OCI-LY1 (cell line): ENCODE measurements at regions not wholly inside any gene's neighbourhood (a gene's known extent, or its start where the extent isn't known, plus 50 kb on each side); places are given as distances from the start of the nearest gene placed in this dataset.

Source experiments
- H2AFZ ChIP-seq: fragments of 200-600 bp; sonication (generic), shearing (Covaris generic); 2 replicates; pipeline ENCODE4 v1.6.0; 2014; ENCODE audit warnings: antibody characterized with exemption, mild to moderate bottlenecking, low read length
- H3F3A ChIP-seq: fragments of 200-600 bp; sonication (generic), shearing (Covaris generic); 2 replicates; pipeline ENCODE4 v1.6.0; 2014; ENCODE audit warnings: mild to moderate bottlenecking, antibody characterized with exemption, low read length, moderate library complexity; ENCODE audit not compliant: insufficient read depth
- H3K27ac ChIP-seq: fragments of 200-600 bp; sonication (generic); 2 replicates; pipeline ENCODE4 v1.5.1; 2014; ENCODE audit warnings: low read length, mixed run types, mild to moderate bottlenecking, low read depth; ENCODE audit not compliant: poor library complexity, severe bottlenecking
- H3K27me3 ChIP-seq: fragments of 200-600 bp; sonication (generic); 2 replicates; pipeline ENCODE4 v1.6.0; 2014; ENCODE audit warnings: antibody characterized with exemption, mild to moderate bottlenecking, low read length, moderate library complexity; ENCODE audit not compliant: insufficient read depth
- H3K36me3 ChIP-seq: fragments of 200-600 bp; sonication (generic); 2 replicates; pipeline ENCODE4 v1.6.1; 2014; ENCODE audit warnings: mild to moderate bottlenecking, antibody characterized with exemption, low read length, moderate library complexity, mixed read lengths; ENCODE audit not compliant: insufficient read depth
- H3K4me1 ChIP-seq: fragments of 200-600 bp; sonication (generic); 2 replicates; pipeline ENCODE4 v1.5.1; 2014; ENCODE audit warnings: mild to moderate bottlenecking, low read length, moderate library complexity; ENCODE audit not compliant: insufficient read depth, severe bottlenecking
- H3K4me2 ChIP-seq: fragments of 200-600 bp; sonication (generic), shearing (Covaris generic); 2 replicates; pipeline ENCODE4 v1.6.1; 2014; ENCODE audit warnings: low read length
- H3K4me3 ChIP-seq: fragments of 200-600 bp; sonication (generic); 2 replicates; pipeline ENCODE4 v1.5.1; 2014; ENCODE audit warnings: low read length, low read depth, mild to moderate bottlenecking, mixed read lengths; ENCODE audit not compliant: poor library complexity, severe bottlenecking
- H3K79me2 ChIP-seq: fragments of 200-600 bp; shearing (Covaris generic); 2 replicates; pipeline ENCODE4 v1.6.1; 2016; ENCODE audit warnings: mixed run types, low read length, mixed read lengths; ENCODE audit not compliant: insufficient read depth
- H3K9ac ChIP-seq: fragments of 200-600 bp; sonication (generic), shearing (Covaris generic); 2 replicates; pipeline ENCODE4 v1.6.1; 2014; ENCODE audit warnings: mild to moderate bottlenecking, low read length, mixed read lengths
- H3K9me2 ChIP-seq: fragments of 200-600 bp; sonication (generic), shearing (Covaris generic); 2 replicates; pipeline ENCODE4 v1.6.1; 2014; ENCODE audit warnings: low read depth, mild to moderate bottlenecking, low read length, mixed read lengths
- H3K9me3 ChIP-seq: fragments of 200-600 bp; shearing (Covaris generic); 2 replicates; pipeline ENCODE4 v1.6.1; 2014; ENCODE audit warnings: low read length, mixed read lengths
- H4K20me1 ChIP-seq: fragments of 200-600 bp; sonication (generic), shearing (Covaris generic); 2 replicates; pipeline ENCODE4 v1.6.0; 2016; ENCODE audit warnings: mild to moderate bottlenecking, low read length; ENCODE audit not compliant: insufficient read depth
- EZH2 ChIP-seq: fragments of 200-600 bp; sonication (generic), shearing (Covaris generic); IDR thresholded peaks from 2 replicates; pipeline ENCODE4 v1.8.0; 2017; ENCODE audit warnings: borderline replicate concordance, mixed run types, mild to moderate bottlenecking, antibody characterized with exemption, low read length, moderate library complexity, mixed read lengths
- TF ChIP-seq, protein P1 (sequence below): fragments of 200-600 bp; sonication (generic), shearing (Covaris generic); IDR thresholded peaks from 2 replicates; pipeline ENCODE4 v1.5.1; 2017; ENCODE audit warnings: mild to moderate bottlenecking, antibody characterized with exemption, low read length, moderate library complexity, mixed read lengths

DNA sequence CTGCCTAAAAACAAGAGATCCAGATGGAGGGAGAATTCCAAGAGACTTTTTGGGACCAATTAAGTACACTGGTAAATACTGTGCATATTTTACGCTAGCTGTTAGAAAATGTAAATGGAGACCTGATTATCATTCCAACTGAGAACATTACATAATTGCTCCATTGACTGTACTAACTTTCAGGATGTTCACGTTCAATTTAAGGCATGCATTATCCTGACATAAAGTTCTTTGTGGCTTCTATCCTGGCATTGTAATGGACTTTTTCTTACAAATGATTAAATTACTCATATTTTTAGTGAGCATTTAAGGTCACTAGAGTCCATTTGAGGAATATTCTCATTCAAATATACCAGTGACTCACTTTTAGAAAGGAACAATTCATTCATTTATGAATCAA, 883.3 kb upstream of the TMPRSS15 start:
- Histone ChIP-seq H3K4me2 (no peak overlapping the region), H3K9me3 (no peaks in the 10 kb centered on the region), H3F3A (no peaks in the 10 kb centered on the region), H3K79me2 (no peaks in the 10 kb centered on the region), H2AFZ (no peak overlapping the region), H3K27me3 (no peaks in the 10 kb centered on the region), H3K9ac (no peak overlapping the region), H3K36me3 (no peaks in the 10 kb centered on the region), H3K27ac (no peak overlapping the region), H3K4me1 (no peaks in the 10 kb centered on the region), H4K20me1 (no peaks in the 10 kb centered on the region), H3K9me2 (no peaks in the 10 kb centered on the region), H3K4me3 (no peak overlapping the region)
- TF ChIP-seq, protein P1, sequence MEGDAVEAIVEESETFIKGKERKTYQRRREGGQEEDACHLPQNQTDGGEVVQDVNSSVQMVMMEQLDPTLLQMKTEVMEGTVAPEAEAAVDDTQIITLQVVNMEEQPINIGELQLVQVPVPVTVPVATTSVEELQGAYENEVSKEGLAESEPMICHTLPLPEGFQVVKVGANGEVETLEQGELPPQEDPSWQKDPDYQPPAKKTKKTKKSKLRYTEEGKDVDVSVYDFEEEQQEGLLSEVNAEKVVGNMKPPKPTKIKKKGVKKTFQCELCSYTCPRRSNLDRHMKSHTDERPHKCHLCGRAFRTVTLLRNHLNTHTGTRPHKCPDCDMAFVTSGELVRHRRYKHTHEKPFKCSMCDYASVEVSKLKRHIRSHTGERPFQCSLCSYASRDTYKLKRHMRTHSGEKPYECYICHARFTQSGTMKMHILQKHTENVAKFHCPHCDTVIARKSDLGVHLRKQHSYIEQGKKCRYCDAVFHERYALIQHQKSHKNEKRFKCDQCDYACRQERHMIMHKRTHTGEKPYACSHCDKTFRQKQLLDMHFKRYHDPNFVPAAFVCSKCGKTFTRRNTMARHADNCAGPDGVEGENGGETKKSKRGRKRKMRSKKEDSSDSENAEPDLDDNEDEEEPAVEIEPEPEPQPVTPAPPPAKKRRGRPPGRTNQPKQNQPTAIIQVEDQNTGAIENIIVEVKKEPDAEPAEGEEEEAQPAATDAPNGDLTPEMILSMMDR: no peak
- TF ChIP-seq EZH2: no peak

DNA sequence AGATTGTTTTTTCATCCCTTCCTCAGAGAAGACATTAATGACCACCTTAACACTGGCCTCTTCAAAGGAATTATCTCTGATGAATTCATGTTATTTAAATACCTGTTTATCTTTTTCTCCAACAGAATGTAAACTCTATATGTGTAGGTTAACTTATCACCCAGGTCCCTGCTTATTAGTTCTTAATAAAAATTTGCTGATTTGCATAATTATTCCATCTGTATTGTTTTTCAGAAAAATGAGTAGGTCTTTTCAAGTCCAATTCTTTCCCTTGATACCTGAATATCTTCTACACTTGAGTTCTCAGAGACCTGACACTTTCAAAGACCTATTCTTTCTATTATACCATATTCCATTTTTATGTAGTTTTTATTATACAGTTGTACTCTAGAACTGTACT, 886.7 kb upstream of the TMPRSS15 start:
- Histone ChIP-seq H3F3A (no peaks in the 10 kb centered on the region), H3K79me2 (no peaks in the 10 kb centered on the region), H3K9me2 (no peaks in the 10 kb centered on the region), H3K4me3 (no peak overlapping the region), H3K9me3 (no peaks in the 10 kb centered on the region; the same call in 1 of the 2 replicates), H3K27ac (no peak overlapping the region), H3K27me3 (no peaks in the 10 kb centered on the region), H3K36me3 (no peaks in the 10 kb centered on the region), H3K4me2 (no peak overlapping the region), H3K4me1 (no peaks in the 10 kb centered on the region), H3K9ac (no peak overlapping the region), H4K20me1 (no peaks in the 10 kb centered on the region), H2AFZ (no peak overlapping the region)
- TF ChIP-seq EZH2: no peak
- TF ChIP-seq, protein P1: no peak

DNA sequence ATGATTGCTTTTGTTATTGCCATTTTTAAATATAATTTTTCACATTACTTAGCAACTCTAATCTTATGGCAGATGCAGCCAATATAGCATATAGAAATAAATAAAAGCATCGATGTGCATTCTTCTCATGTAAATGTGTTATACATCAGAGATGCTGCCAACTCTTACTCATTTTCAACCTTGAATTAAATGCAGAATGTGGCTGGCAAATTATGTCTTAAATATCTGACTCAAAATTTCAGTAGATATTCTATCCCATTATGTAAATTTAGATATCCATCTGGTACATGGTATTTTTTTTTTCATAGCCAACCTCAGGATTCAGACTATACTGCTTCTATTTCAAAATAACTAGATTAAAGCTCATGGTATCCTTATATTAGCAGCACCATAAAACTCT, 916.7 kb upstream of the TMPRSS15 start:
- Histone ChIP-seq H3K36me3 (no peaks in the 10 kb centered on the region), H3K9me3 (no peaks in the 10 kb centered on the region; the same call in 1 of the 2 replicates), H2AFZ (no peak overlapping the region), H3K4me2 (no peak overlapping the region), H3K4me1 (peaks cover 7% of the 10 kb centered on the region), H3K4me3 (no peak overlapping the region), H3K9me2 (no peaks in the 10 kb centered on the region), H3K27me3 (no peaks in the 10 kb centered on the region), H3K27ac (no peak overlapping the region), H4K20me1 (no peaks in the 10 kb centered on the region), H3K9ac (no peak overlapping the region), H3K79me2 (no peaks in the 10 kb centered on the region), H3F3A (no peaks in the 10 kb centered on the region)
- no peak for TF ChIP-seq EZH2
- TF ChIP-seq, protein P1: no peak
